Astrocyte of the cerebellum (primary cell): ENCODE measurements at regions not wholly inside any gene's neighbourhood (a gene's known extent, or its start where the extent isn't known, plus 50 kb on each side); places are given as distances from the start of the nearest gene placed in this dataset.

Experiments
- DNase-seq: peaks from one replicate; pipeline ENCODE4 v3.0.0-alpha.2; 2011; ENCODE audit warnings: low read depth
- H3K4me3 ChIP-seq: 2 replicates; pipeline ENCODE4 v1.5.1; 2011; ENCODE audit warnings: mild to moderate bottlenecking, low read depth, low read length, moderate library complexity
- in situ Hi-C: cut with HindIII; loops from 2 replicates; pipeline ENCODE4 v1.10.0; 2017; ENCODE audit warnings: low sequenced_read_pairs
- TF ChIP-seq, protein P1 (sequence below): IDR thresholded peaks from 2 replicates; pipeline ENCODE4 v1.5.1; 2012; ENCODE audit warnings: low read length, low read depth, moderate library complexity, mild to moderate bottlenecking; ENCODE audit errors: missing control alignments

DNA sequence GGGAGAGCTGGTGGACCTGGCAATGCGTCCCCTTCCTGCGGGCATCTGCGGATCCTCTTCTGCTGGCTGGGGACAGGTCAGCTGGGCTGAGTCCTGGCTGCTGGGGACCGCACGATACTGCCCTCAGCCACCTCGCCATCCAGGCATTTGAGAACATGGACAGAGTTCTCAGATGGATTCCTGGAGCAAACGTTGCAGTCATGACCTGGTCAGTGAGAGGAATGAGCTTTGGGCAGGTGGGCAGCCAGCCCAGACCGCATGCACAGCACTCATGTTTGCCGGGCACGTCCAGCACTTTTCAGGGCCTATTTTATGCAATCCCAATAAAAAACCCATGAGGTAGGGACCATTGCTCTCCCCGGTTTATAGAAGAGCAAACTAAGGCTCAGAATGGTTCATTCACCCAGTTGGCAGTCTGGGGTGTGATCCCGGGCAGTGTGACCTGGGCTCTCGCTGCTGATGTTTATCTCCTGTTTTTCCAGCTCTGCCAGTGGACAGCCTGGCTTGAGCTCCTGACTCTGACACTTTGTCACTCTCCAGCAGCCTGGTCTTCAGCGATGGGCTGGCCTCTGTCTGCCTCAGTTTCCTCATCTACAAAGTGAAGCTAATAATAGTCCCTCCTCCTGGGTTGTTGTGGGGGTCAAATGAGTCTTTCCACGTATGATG, 294.7 kb downstream of the IRF8 start:
- TF ChIP-seq, protein P1, sequence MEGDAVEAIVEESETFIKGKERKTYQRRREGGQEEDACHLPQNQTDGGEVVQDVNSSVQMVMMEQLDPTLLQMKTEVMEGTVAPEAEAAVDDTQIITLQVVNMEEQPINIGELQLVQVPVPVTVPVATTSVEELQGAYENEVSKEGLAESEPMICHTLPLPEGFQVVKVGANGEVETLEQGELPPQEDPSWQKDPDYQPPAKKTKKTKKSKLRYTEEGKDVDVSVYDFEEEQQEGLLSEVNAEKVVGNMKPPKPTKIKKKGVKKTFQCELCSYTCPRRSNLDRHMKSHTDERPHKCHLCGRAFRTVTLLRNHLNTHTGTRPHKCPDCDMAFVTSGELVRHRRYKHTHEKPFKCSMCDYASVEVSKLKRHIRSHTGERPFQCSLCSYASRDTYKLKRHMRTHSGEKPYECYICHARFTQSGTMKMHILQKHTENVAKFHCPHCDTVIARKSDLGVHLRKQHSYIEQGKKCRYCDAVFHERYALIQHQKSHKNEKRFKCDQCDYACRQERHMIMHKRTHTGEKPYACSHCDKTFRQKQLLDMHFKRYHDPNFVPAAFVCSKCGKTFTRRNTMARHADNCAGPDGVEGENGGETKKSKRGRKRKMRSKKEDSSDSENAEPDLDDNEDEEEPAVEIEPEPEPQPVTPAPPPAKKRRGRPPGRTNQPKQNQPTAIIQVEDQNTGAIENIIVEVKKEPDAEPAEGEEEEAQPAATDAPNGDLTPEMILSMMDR = no peak
- no peak for DNase-seq
- no peak overlapping the region for H3K4me3 ChIP-seq
- in situ Hi-C loops = loop anchor here (25.0 kb wide), 1 partner anchor 106 kb away; no protein-coding TSS in a partner anchor

- TF ChIP-seq, protein P1 = no peak
- H3K4me3 ChIP-seq = no peak overlapping the region
- no peak for DNase-seq
- in situ Hi-C loops = loop anchor here (5.0 to 25.0 kb wide), 2 partner anchors 96 to 109 kb away; no protein-coding TSS in a partner anchor
Measured at GRCh38 chr16:86195863-86196630, 297.1 kb downstream of the IRF8 start.

DNA sequence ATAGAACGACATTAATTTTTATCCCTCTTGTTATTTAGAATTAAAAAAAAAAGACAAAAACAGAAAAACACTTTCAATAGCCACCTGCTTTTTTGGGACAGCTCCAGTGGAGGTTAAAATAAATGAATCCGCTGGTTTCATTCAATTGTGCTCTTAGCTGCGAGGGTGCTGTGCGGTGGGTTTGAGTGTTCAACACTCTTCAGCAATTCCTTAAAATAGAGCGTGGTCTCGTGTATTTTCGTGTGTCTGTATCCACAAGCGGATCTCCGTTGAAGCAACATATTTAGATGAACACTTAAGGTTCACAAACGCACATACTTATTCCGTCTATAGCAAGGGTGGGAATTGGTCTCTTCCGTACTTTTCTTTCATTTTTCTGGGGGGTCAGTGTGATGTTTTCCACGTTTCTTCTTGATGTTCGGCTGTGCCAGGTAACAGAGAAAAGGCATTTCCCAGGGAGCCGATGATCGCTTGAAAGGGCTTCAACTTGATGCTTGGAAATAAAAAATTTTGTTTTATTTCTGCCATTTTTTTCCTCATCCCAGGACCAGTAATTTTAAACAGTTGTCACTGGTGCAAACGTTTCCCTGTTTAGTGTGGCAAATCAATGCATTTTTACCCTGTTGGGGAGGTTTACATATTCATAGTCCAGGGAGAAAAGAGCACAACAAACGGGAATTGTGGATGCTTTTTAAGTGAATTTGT, 297.9 kb downstream of the IRF8 start:
- in situ Hi-C loops = loop anchor here (5.0 to 25.0 kb wide), 2 partner anchors 95 to 110 kb away; no protein-coding TSS in a partner anchor
- H3K4me3 ChIP-seq = no peak overlapping the region
- TF ChIP-seq, protein P1 = no peak
- no peak for DNase-seq

- no peak for DNase-seq
- in situ Hi-C loops = loop anchor here (5.0 to 25.0 kb wide), 2 partner anchors 94 to 111 kb away; no protein-coding TSS in a partner anchor
- H3K4me3 ChIP-seq = no peak overlapping the region
- TF ChIP-seq, protein P1 = no peak
Measured at GRCh38 chr16:86198206-86199118, 299.5 kb downstream of the IRF8 start.

DNA sequence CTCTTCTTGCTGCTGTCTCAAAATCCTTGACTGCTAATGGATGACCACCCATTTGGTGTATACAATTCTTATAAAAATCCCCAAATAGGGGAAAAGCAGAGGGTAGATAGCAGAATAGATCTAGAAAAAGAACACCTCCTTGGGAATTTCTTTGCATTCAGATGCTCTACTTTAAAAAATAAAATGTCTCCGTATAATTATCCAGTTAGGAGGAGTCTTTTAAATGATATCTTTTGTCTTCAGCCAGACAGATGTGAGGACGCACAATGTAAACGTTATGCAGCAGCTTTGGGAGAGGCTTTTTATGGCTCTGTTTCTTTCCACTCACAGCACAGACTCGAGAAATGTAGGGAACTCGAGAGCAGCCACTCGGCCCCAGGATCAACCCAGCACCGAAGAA, 300.2 kb downstream of the IRF8 start:
- H3K4me3 ChIP-seq = no peak overlapping the region
- no peak for DNase-seq
- TF ChIP-seq, protein P1 = no peak
- in situ Hi-C loops = loop anchor here (5.0 to 25.0 kb wide), 2 partner anchors 93 to 112 kb away; no protein-coding TSS in a partner anchor
